Renal cortex interstitium (tissue), 11 donors: ENCODE measurements at regions not wholly inside any gene's neighbourhood (a gene's known extent, or its start where the extent isn't known, plus 50 kb on each side); places are given as distances from the start of the nearest gene placed in this dataset.
A peak's percentile ranks its signal among the peaks of the same experiment; 100 is the strongest.

Experiments
- DNase-seq, 11 donors: peaks; one replicate each; pipeline ENCODE4 v3.0.0-alpha.2; 2013; ENCODE audit warnings: low read depth in 9 of 11, low spot score in 4 of 11; ENCODE audit errors: extremely low read depth in 1 of 11

DNA sequence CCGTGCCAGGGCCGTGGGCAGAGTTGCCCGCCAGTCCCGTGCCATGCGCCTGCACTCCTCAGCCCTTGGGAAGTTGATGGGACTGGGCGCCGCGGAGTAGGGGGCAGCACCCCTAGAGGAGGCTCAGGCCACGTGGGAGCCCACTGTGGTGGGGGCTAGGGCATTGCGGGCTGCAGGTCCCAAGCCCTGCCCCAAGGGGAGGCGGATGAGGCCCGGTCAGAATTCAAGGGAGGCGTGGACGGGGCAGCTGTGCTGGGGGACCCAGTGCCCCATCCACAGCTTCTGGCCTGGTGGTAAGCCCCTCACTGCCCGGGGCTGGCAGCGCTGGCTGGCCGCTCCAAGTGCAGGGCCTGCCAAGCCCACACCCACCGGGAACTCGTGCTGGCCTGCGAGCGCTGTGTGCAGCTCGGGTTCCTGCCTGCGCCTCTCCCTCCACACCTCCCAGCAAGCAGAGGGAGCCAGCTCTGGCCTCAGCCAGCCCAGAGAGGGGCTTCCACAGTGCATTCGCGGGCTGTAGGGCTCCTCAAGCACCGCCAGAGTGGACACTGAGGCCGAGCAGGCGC is 317.8 kb downstream of the HAO1 start:
- no peak for DNase-seq

DNA sequence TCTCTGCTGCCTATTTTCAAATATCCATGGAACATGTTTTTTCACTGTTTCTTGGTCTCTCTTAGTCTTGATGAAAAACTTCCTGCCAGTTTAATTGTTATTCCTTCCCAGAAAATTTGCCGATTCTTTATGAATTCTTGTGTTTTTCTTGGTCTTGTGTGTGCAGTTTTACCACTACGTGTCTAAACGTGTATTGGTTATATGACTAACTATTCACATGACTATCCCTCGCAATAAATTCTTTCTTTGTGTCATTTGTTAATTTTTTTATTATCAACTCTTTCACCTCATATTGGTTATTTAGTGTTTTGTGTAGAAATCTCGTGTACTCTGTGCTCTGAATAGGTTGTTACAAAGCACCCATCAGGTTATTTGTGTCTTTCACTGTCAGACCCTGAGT is 315.4 kb downstream of the HAO1 start:
- DNase-seq = no peak

DNA sequence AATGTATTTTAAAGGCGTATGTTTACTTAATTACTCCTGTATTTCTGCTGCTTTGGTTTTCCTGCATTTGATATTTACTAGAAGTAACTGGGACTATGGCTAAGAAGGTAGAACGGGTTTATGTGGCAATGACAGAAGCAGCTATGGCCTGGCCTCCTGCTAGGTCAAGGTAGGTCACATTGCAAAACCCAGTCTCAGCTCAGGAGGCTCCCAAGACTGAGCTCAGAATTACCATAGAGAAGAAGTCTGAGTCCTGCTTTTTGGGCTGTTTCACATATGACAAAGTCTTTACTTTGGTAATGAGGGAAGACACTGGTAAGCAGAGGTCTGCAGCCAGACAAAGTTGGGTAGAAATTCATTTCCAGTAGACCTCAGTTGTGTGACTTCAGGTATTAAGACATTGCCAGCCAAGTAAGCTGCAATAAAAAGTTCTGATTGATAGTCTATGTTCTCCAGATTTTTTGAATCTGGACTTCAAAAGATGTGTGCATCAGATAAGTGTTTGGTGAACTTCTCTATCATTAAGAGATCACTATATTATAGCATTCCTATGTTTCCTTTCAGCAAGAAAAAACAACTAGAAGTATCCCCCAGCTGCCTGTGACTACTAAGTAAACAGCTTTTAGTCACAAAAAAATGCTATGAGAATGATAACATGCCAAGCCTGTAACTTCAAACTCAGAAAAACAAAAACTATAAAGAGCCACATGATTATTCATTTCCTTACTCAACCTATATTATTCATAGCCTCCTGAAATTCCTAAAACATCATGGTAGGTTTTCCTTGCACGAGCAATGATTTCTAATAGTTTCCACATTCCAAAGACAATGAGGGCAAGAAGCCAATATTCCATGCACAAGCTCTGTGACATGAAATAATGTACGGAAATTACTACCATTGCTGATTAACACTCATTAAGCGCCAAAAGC is 312.3 kb downstream of the HAO1 start:
- DNase-seq = peak in 4 of 11 donors; percentile 8 to 21 (median 18)

DNA sequence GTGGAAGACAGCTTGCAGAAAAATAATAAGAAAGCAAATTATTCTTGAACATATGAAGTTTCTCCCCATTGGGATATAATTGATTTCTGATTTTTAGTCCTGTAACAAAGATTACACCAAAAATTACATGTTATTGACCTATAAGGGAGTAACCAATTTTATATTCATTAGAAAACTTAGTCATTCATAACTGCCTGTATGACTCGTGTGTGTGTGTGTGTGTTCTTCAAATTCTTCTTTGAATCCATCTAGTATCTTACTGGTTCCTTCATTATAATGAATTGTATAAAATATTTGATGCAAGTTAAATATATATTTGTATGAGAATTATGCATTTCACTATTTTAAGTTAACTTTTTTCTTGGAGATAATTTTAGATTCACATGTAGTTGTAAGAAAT is 310.4 kb downstream of the HAO1 start:
- DNase-seq = no peak

- DNase-seq = no peak
Observed at GRCh38 chr20:7637184-7637583, 303.1 kb downstream of the HAO1 start.

DNA sequence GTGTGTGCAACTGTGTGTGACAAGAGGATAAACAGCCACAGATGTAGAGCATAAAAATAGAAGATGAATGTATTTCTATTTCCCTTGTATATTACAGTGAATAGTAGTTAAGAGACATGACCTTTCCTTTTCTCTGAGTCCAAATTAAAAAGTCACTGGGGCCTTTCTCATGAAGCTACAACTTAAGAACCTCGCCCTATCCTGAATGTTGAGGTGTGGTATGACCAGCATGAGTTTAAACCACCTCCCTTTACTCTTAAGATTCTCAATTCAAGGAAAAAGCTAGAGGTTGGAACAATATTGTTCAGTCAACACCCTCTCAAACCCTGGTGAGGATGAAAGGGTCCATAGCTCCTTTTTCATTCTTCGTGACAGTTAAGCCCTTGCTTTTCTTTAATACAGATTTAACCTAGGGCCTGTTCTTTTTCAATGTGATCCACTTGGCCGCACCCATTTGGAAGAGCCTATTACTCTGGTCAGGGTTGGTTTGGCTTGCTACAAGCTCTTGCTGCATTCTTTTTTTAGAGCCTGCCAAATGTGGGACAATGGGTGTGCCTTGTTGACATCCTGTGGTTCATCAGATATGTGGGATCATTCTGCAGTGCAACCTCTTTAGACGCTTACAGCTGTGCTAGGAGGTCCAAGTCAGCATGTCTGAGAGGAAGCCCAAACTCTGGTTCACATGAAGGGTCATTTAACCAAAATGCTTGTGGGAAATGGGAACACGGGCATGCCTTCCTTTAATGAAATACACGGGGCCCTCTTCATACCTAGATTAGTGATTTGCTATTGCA is 290.0 kb downstream of the HAO1 start:
- no peak for DNase-seq

GRCh38 chr20:7654231-7654630 is 286.0 kb downstream of the HAO1 start:
- DNase-seq = no peak

DNA sequence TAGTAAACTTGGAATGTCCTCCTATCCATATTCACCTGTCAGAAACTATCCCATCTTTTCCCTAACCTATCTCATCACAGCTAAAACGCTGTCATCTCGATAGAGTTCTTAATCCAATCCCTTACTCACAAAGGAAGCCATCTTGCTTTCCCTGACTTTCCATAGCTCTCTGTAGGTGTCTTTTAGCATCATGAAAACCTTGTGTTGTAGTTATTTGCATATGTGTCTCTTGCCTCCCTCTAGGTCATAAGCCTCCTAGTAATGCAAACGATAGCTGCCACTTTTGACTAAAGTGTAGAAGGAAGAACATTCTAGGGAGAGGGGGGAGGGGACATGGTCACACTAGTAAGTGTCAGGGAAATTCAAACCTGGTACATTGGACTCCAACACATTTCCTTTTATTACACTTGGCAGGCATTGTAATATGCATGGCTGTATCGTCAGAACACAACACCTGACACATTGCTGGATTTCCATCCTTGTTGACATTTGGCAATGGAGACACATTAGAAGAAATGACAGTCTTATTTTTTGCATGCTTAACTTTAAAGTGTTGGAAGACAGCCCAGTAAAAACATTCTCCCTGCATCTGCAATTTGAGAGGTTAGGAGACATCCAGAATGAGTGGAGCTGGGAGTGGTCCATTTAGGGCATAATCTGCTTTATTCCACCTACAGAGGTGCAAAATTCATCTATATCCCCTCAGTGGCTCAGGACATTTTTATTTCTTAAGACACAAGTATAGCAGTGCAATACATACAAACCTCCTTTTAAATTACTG is 283.4 kb downstream of the HAO1 start:
- no peak for DNase-seq

DNA sequence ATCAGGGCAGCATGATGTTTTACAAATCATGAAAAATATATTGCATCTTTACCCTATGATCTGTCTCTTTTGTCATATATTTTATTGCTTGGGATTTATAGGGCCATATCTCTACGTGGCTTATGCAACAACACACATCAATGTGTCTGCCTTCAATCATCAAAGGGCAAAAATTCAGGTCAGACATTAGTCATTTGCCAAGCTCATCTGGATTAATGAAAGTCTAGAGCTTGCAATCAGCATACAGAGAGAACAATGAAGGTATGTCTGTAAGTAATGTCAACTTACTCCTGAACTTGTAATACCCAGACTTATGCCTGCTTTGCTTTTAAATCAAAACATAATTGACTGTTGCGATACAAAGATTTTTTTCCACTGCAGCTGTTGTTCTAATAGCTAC is 282.7 kb downstream of the HAO1 start:
- DNase-seq = no peak

GRCh38 chr20:7660165-7660564 is 280.1 kb downstream of the HAO1 start:
- no peak for DNase-seq

GRCh38 chr20:7665376-7665775 is 274.9 kb downstream of the HAO1 start:
- no peak for DNase-seq

GRCh38 chr20:7667194-7667593 is 273.1 kb downstream of the HAO1 start:
- DNase-seq = no peak

DNA sequence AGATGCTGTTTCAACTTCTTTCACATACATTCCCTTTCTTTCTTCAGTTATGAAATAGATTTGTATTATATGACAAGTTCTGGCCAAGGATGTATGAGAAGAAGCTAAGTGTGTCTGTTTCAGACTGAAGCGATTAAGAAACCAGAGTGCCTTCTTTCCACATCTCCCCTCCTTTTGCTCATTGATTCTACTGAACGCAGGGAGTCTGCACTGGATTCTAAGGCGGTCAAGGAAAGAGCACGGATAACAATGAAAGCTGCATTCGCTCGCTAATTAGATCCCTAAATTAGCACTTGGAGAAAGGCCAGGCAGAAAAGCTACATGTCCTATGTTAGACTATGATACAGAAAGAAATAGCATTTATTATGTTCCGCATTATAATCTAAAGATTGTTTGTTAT is 267.7 kb downstream of the HAO1 start:
- DNase-seq = no peak

DNA sequence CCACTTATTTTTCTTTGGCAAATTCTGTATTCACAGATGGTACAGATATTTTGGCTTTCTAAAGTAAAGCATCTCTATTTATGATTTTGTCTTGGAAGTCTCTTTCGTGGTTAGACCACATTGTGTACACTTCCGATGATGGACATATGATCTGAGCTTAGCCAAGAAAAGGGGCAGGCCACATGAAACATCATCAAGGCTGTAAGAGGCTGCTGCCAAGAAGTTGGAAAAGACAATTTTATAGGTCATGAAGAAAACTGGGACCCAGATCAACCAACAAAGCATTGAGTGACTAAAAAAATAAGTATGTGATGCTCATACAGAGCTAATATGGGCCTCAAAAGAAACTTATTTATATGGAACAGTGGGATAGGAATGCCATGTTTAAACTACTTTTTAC is 266.4 kb downstream of the HAO1 start:
- DNase-seq = no peak

DNA sequence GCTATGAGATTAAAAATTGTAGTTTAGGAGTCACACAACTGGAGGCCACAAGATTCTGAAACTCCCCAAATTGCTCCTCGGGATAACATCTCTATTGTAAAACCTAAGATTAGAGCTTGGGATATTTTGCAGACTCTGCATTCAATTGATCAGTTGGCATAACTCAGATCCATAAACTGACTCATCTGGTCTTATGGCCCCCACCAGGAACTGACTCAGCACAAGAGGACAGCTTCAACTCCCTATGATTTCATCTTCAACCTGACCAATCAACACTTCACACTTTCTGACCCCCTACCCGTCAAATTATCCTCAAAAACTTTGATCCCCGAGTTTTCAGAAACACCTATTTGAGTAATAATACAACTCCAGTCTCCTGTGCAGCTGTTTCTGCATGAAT is 257.3 kb downstream of the HAO1 start:
- no peak for DNase-seq

DNA sequence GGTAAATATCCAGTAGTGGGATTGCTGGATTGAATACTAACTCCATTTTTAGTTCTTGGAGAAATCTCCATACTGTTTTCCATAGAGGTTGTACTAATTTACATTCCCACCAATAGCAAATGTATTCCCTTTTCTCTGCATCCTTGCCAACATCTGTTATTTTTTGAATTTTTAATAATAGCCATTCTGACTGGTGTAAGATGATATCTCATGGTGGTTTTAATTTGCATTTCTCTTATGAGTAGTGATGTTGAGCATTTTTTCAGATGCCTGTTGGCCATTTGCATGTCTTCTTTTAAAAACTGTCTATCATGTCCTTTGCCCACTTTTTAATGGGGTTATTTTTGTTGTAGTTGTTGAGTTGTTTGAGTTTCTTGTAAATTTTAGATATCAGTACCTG is 253.2 kb downstream of the HAO1 start:
- no peak for DNase-seq

DNA sequence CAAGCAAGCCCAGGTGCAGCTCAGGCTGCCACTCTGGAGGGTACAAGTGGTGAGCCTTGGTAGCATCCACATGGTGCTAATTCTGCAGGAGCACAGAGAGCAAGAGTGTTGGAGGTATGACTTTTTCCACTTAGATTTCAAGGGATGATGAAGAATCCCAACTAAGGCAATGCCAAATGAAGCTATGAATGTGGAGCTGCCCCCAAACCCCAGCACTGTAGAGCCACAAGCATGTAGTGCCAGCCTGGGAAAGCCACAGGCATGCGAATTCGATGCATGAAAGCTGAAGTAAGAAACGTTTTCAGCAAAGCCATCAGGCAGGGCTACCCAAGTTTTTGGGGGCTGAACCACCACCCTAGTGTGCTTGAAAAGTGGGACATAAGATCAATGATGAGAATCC is 251.1 kb downstream of the HAO1 start:
- DNase-seq = no peak

- DNase-seq = no peak
Observed at GRCh38 chr20:7691647-7692269, 248.5 kb downstream of the HAO1 start.

- no peak for DNase-seq
Observed at GRCh38 chr20:7692478-7692877, 247.8 kb downstream of the HAO1 start.
